Thymus (tissue), 11 donors: ENCODE measurements at regions not wholly inside any gene's neighbourhood (a gene's known extent, or its start where the extent isn't known, plus 50 kb on each side); places are given as distances from the start of the nearest gene placed in this dataset.
A peak's percentile ranks its signal among the peaks of the same experiment; 100 is the strongest.

Experiments used
- DNase-seq, 9 donors: peaks; one replicate each; pipeline ENCODE4 v3.0.0-alpha.2; 2013; ENCODE audit warnings: low spot score in 9 of 9, low read depth in 6 of 9, missing footprints in 1 of 9
- H3K27ac ChIP-seq, 2 donors: one replicate each; pipeline ENCODE4 v1.5.1; 2013; ENCODE audit warnings: control low read depth in 1 of 2, low read depth in 1 of 2, low read length in 1 of 2, mild to moderate bottlenecking in 1 of 2, moderate library complexity in 1 of 2
- H3K27me3 ChIP-seq, 2 donors: one replicate each; pipeline ENCODE4 v1.5.1; 2013; ENCODE audit warnings: low read length in 1 of 2; ENCODE audit not compliant: control insufficient read depth in 2 of 2, insufficient read depth in 1 of 2
- H3K36me3 ChIP-seq, 2 donors: one replicate each; pipeline ENCODE4 v1.5.1; 2013; ENCODE audit warnings: low read length in 1 of 2, mild to moderate bottlenecking in 1 of 2, moderate library complexity in 1 of 2; ENCODE audit not compliant: control insufficient read depth in 2 of 2, insufficient read depth in 2 of 2
- H3K4me1 ChIP-seq, 2 donors: one replicate each; pipeline ENCODE4 v1.5.1; 2013; ENCODE audit warnings: low read length in 2 of 2; ENCODE audit not compliant: control insufficient read depth in 2 of 2, insufficient read depth in 2 of 2
- H3K4me3 ChIP-seq, 2 donors: one replicate each; pipeline ENCODE4 v1.5.1; 2013; ENCODE audit warnings: low read length in 2 of 2, control low read depth in 1 of 2, mild to moderate bottlenecking in 1 of 2
- H3K9me3 ChIP-seq, 2 donors: one replicate each; pipeline ENCODE4 v1.5.1; 2013; ENCODE audit warnings: low read length in 1 of 2, mild to moderate bottlenecking in 1 of 2; ENCODE audit not compliant: control insufficient read depth in 2 of 2, insufficient read depth in 1 of 2
- WGBS: extraction: QIAGEN DNeasy Blood & Tissue Kit; methylation state at CpG from one replicate; pipeline ENCODE4 v1.1.7; 2013; 5-methylcytosine and 5-hydroxymethylcytosine counted together
- donor health status: healthy.

DNA sequence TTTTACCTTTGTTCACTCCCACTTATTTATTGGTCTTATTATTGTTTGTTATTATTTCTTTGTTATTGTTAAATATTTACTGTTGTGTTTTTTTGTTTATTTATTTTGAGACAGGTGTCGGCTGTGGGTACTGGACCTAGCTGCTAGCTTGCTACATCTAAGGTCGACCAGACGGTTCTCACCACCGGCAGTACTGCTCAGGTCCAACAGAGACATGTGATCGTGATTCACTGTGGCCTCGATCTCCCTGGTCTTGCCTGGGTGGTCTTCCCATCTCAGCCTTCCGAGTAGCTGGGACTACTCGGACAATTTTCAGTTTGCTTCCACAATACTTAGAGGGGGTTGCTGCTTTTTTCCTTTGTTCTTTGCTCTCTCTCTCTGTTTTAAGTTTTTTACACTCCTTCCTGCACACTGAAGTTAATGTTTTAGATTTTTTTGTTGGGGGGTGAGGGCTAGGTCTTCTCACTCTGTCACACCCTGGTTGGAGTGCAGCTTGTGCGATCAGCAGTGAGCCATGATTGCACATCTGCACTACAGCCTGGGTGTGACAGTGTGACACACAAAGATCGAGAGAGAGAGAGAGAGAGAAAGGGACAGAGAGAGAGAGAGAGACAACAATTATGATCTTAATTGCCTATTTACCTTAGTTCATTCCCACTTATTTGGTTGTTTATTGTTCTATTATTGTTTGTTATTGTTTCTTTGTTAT lies 1432.4 kb downstream of the UQCRFS1 start:
- no peak overlapping the region for H3K27ac ChIP-seq
- WGBS = 87% methylated on average over 10 of the region's 10 CpGs
- no peaks in the 10 kb centered on the region for H3K36me3 ChIP-seq
- H3K27me3 ChIP-seq = no peaks in the 10 kb centered on the region
- peaks cover 0 to 2% of the 10 kb centered on the region in 2 donors for H3K9me3 ChIP-seq
- H3K4me1 ChIP-seq = no peaks in the 10 kb centered on the region
- no peak for DNase-seq
- no peak overlapping the region for H3K4me3 ChIP-seq

DNA sequence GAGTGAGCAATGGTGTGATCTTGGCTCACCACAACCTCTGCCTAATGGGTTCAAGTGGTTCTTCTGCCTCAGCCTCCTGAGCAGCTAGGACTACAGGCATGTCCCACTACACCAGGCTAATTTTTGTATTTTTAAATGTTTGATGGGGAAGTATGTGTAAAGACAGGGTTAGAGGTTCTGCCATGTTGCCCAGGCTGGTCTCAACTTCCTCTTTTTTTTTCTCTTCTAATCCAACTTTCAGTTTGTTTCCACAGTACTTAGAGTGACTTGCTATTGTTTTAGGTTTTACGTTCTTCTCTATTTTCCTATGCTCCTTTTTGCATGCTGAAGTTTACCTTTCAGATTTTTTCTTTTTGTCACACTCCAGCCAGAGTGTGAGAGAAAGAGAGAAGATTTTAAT lies 1433.0 kb downstream of the UQCRFS1 start:
- no peak for DNase-seq
- 43% methylated on average over 1 of the region's 1 CpG for WGBS
- no peak overlapping the region for H3K4me3 ChIP-seq
- peaks cover 0 to 2% of the 10 kb centered on the region in 2 donors for H3K9me3 ChIP-seq
- no peaks in the 10 kb centered on the region for H3K27me3 ChIP-seq
- H3K4me1 ChIP-seq = no peaks in the 10 kb centered on the region
- no peak overlapping the region for H3K27ac ChIP-seq
- H3K36me3 ChIP-seq = no peaks in the 10 kb centered on the region

DNA sequence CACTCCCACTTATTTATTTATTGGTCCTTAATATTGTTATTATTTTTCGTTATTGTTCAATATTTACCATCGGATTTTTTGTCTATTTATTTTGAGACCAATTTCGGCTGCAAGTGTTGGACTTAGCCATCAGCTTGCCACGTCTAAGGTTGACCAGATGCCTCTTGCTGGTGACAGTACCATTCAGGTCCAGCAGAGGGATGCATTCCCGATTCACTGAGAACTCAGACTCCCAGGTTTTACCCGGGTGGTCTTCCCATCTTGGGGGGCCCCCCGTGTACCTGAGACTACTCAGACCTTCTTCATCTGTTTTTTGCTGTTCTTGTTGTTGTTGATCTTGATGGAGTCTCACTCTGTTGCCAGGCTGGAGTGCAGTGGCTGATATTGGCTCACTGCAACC lies 1435.2 kb downstream of the UQCRFS1 start:
- Histone ChIP-seq H3K4me3 (no peak overlapping the region), H3K27ac (no peak overlapping the region), H3K9me3 (peaks cover 2 to 8% of the 10 kb centered on the region in 2 donors), H3K4me1 (no peaks in the 10 kb centered on the region), H3K36me3 (no peaks in the 10 kb centered on the region), H3K27me3 (no peaks in the 10 kb centered on the region)
- 97% methylated on average over 7 of the region's 7 CpGs for WGBS
- DNase-seq = no peak

DNA sequence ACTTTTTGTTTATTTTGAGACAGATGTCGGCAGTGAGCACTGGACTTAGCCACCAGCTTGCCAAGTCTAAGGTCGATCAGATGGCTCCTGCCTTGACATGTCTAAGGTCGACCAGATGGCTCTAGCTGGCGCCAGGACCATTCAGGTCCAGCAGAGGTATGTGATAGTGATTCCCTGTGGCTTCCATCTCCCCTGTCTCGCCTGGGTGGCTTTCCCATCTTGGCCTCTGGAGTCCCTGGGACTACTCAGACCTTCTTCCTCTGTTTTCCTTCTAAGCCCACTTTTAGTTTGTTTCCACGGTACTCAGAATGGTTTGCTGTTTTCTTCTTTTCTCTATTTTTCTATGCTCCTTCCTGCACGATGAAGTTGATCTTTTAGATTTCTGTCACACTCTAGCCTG lies 1435.7 kb downstream of the UQCRFS1 start:
- no peaks in the 10 kb centered on the region for H3K4me1 ChIP-seq
- H3K27ac ChIP-seq = no peak overlapping the region
- WGBS = 98% methylated on average over 7 of the region's 7 CpGs
- H3K4me3 ChIP-seq = no peak overlapping the region
- H3K9me3 ChIP-seq = peaks cover 2 to 13% of the 10 kb centered on the region in 2 donors
- no peaks in the 10 kb centered on the region for H3K36me3 ChIP-seq
- no peaks in the 10 kb centered on the region for H3K27me3 ChIP-seq
- DNase-seq = no peak

DNA sequence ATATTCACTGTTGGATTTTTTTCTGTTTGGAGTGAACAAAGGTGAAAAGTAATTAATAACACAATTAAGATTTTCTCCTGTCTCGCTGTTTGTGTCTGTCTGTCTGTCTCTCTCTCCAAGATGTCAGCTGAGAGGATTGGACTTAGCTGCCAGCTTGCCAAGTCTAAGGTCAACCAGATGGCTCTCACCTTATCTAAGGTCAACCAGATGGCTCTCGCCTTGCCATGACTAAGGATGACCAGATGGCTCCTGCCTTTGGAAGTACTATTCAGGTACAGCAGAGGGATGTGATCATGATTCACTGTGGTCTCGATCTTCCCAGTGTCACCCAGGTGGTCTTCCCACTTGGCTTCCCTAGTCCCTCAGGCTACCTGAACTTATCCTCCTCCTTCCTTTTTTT lies 1436.4 kb downstream of the UQCRFS1 start:
- 99% methylated on average over 3 of the region's 3 CpGs for WGBS
- Histone ChIP-seq H3K9me3 (peaks cover 2 to 14% of the 10 kb centered on the region in 2 donors), H3K4me1 (no peaks in the 10 kb centered on the region), H3K4me3 (no peak overlapping the region), H3K27ac (no peak overlapping the region), H3K27me3 (no peaks in the 10 kb centered on the region), H3K36me3 (no peaks in the 10 kb centered on the region)
- DNase-seq = no peak

DNA sequence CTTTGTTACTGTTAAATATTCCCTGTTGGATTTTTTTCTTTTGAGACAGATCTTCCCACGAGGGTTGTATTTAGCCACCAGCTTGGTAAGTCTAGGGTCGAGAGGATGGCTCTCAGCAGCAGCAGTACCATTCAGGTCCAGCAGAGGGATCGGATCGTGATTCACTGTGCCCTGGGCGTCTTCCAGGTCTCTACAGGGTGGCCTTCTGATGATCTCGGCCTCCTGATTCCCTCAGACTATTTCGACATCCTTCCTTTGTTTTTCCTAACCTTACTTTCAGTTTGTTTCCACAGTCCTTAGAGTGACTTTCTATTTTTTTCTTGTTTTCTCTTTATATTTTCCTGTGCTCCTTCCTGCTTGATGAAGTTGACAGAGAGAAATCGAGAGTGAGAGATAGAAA lies 1436.9 kb downstream of the UQCRFS1 start:
- WGBS = 96% methylated on average over 8 of the region's 8 CpGs
- Histone ChIP-seq H3K4me1 (no peaks in the 10 kb centered on the region), H3K36me3 (no peaks in the 10 kb centered on the region), H3K9me3 (peaks cover 2 to 18% of the 10 kb centered on the region in 2 donors), H3K27ac (no peak overlapping the region), H3K27me3 (no peaks in the 10 kb centered on the region), H3K4me3 (no peak overlapping the region)
- no peak for DNase-seq

DNA sequence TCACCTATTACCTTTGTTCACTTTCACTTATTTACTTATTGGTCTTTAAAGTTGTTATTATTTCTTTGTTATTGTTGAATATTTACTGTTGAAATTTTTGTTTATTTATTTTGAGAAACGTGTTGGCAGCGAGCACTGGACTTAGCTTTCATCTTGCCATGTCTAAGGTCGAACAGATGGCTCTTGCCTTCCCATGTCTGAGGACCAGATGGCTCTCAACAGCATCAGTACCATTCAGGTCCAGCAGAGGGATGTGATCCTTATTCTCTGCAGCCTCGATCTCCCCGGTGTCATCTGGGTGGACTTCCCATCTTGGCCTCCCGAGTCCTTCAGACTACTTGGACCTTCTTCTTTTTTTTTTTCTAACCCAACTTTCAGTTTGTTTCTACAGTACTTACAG lies 1437.6 kb downstream of the UQCRFS1 start:
- no peaks in the 10 kb centered on the region for H3K36me3 ChIP-seq
- no peak overlapping the region for H3K27ac ChIP-seq
- 98% methylated on average over 6 of the region's 6 CpGs for WGBS
- H3K27me3 ChIP-seq = no peaks in the 10 kb centered on the region
- DNase-seq = no peak
- no peak overlapping the region for H3K4me3 ChIP-seq
- H3K9me3 ChIP-seq = peaks cover 2 to 24% of the 10 kb centered on the region in 2 donors
- no peaks in the 10 kb centered on the region for H3K4me1 ChIP-seq

DNA sequence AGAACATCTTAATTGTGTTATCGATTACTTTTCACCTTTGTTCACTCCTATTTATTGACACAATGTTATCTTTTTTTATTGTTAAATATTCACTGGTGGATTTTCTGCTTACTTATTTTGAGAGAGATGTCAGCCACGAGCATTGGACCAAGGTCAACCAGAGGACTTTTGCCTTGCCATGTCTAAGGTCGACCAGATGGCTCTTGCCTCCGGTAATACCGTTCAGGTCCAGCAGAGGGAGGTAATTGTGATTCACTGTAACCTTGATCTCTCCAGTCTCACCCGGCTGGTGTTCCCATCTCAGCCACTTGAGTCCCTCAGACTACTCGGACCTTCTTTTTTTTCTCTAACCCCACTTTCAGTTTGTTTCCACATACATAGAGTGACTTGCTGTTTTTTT lies 1438.1 kb downstream of the UQCRFS1 start:
- no peaks in the 10 kb centered on the region for H3K27me3 ChIP-seq
- no peaks in the 10 kb centered on the region for H3K36me3 ChIP-seq
- no peaks in the 10 kb centered on the region for H3K4me1 ChIP-seq
- peak in 2 of 9 donors; percentile 7 to 30 for DNase-seq
- no peak overlapping the region for H3K27ac ChIP-seq
- H3K9me3 ChIP-seq = peaks cover 2 to 24% of the 10 kb centered on the region in 2 donors
- no peak overlapping the region for H3K4me3 ChIP-seq
- 96% methylated on average over 7 of the region's 7 CpGs for WGBS

DNA sequence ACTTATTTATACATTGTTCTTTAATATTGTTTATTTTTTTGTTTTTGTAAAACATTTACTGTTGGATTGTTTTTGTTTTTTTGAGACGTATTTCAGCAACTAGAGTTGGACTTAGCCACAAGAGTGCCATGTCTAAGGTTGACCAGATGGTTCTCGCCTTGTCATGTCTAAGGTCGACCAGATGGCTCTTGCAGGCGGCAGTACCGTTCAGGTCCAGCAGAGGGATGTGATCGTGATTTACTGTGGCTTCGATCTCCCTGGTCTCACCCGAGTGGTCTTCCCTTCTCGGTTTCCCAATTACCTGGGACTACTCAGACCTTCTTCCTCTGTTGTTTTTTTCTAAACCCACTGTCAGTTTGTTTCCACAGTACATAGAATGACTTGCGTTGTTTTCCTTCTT lies 1438.6 kb downstream of the UQCRFS1 start:
- H3K27ac ChIP-seq = no peak overlapping the region
- no peak for DNase-seq
- H3K36me3 ChIP-seq = no peaks in the 10 kb centered on the region
- WGBS = 97% methylated on average over 10 of the region's 10 CpGs
- H3K4me1 ChIP-seq = no peaks in the 10 kb centered on the region
- H3K4me3 ChIP-seq = no peak overlapping the region
- H3K27me3 ChIP-seq = no peaks in the 10 kb centered on the region
- peaks cover 2 to 24% of the 10 kb centered on the region in 2 donors for H3K9me3 ChIP-seq
